ENCODE measurements at regions not wholly inside any gene's neighbourhood (a gene's known extent, or its start where the extent isn't known, plus 50 kb on each side); places are given as distances from the start of the nearest gene placed in this dataset.

DNA sequence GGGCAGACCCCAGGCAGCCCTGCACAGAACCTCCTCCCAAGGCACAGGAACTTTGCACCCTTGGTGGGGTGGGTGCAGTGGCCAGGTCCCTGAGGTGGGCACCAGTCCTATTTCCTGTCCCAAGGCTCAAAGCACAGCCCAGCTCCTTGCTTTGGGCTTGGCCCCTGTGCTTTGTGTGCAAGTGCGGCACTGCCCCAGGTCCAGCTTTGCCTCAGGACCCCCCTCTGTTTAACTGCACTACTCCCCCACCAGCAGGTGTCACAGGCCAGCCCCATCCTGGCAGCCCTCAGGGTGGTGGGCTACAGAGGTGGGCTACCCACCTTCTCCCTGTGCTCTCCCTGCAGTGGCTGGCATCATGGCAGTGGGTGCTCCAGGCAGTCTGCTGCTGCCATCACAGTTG, 2469.0 kb downstream of the PCDH7 start (continued):
- TF ChIP-seq, protein P1, sequence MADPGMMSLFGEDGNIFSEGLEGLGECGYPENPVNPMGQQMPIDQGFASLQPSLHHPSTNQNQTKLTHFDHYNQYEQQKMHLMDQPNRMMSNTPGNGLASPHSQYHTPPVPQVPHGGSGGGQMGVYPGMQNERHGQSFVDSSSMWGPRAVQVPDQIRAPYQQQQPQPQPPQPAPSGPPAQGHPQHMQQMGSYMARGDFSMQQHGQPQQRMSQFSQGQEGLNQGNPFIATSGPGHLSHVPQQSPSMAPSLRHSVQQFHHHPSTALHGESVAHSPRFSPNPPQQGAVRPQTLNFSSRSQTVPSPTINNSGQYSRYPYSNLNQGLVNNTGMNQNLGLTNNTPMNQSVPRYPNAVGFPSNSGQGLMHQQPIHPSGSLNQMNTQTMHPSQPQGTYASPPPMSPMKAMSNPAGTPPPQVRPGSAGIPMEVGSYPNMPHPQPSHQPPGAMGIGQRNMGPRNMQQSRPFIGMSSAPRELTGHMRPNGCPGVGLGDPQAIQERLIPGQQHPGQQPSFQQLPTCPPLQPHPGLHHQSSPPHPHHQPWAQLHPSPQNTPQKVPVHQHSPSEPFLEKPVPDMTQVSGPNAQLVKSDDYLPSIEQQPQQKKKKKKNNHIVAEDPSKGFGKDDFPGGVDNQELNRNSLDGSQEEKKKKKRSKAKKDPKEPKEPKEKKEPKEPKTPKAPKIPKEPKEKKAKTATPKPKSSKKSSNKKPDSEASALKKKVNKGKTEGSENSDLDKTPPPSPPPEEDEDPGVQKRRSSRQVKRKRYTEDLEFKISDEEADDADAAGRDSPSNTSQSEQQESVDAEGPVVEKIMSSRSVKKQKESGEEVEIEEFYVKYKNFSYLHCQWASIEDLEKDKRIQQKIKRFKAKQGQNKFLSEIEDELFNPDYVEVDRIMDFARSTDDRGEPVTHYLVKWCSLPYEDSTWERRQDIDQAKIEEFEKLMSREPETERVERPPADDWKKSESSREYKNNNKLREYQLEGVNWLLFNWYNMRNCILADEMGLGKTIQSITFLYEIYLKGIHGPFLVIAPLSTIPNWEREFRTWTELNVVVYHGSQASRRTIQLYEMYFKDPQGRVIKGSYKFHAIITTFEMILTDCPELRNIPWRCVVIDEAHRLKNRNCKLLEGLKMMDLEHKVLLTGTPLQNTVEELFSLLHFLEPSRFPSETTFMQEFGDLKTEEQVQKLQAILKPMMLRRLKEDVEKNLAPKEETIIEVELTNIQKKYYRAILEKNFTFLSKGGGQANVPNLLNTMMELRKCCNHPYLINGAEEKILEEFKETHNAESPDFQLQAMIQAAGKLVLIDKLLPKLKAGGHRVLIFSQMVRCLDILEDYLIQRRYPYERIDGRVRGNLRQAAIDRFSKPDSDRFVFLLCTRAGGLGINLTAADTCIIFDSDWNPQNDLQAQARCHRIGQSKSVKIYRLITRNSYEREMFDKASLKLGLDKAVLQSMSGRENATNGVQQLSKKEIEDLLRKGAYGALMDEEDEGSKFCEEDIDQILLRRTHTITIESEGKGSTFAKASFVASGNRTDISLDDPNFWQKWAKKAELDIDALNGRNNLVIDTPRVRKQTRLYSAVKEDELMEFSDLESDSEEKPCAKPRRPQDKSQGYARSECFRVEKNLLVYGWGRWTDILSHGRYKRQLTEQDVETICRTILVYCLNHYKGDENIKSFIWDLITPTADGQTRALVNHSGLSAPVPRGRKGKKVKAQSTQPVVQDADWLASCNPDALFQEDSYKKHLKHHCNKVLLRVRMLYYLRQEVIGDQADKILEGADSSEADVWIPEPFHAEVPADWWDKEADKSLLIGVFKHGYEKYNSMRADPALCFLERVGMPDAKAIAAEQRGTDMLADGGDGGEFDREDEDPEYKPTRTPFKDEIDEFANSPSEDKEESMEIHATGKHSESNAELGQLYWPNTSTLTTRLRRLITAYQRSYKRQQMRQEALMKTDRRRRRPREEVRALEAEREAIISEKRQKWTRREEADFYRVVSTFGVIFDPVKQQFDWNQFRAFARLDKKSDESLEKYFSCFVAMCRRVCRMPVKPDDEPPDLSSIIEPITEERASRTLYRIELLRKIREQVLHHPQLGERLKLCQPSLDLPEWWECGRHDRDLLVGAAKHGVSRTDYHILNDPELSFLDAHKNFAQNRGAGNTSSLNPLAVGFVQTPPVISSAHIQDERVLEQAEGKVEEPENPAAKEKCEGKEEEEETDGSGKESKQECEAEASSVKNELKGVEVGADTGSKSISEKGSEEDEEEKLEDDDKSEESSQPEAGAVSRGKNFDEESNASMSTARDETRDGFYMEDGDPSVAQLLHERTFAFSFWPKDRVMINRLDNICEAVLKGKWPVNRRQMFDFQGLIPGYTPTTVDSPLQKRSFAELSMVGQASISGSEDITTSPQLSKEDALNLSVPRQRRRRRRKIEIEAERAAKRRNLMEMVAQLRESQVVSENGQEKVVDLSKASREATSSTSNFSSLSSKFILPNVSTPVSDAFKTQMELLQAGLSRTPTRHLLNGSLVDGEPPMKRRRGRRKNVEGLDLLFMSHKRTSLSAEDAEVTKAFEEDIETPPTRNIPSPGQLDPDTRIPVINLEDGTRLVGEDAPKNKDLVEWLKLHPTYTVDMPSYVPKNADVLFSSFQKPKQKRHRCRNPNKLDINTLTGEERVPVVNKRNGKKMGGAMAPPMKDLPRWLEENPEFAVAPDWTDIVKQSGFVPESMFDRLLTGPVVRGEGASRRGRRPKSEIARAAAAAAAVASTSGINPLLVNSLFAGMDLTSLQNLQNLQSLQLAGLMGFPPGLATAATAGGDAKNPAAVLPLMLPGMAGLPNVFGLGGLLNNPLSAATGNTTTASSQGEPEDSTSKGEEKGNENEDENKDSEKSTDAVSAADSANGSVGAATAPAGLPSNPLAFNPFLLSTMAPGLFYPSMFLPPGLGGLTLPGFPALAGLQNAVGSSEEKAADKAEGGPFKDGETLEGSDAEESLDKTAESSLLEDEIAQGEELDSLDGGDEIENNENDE (IDR thresholded peaks at IDR 0.05; ENCODE audit: insufficient replicate concordance, low read length), result no peak
- no peak for TF ChIP-seq CHD2 (IDR thresholded peaks at IDR 0.05; ENCODE audit: low read length)
- TF ChIP-seq KDM4A (IDR thresholded peaks at IDR 0.05; ENCODE audit: low read depth, low read length, severe bottlenecking), result no peak
- TF ChIP-seq HDAC6 (IDR thresholded peaks at IDR 0.05; ENCODE audit: low read depth, low read length), result no peak
- TF ChIP-seq JUND (IDR thresholded peaks at IDR 0.05; ENCODE audit: low read length), result no peak
- no peak for TF ChIP-seq CEBPB (IDR thresholded peaks at IDR 0.05; ENCODE audit: low read depth, low read length)
- TF ChIP-seq SP4 (IDR thresholded peaks at IDR 0.05; ENCODE audit: low read length), result no peak
- no peak for TF ChIP-seq POLR2A (IDR thresholded peaks at IDR 0.05; ENCODE audit: control extremely low read depth in 1 of 2, low read depth in 2 of 2, low read length in 2 of 2)
